ENCODE measurements at regions not wholly inside any gene's neighbourhood (a gene's known extent, or its start where the extent isn't known, plus 50 kb on each side); places are given as distances from the start of the nearest gene placed in this dataset.

- TF ChIP-seq SUZ12 (IDR thresholded peaks at IDR 0.05; ENCODE audit: extremely low read depth, insufficient read depth, insufficient read length): no peak
- TF ChIP-seq YY1 (IDR thresholded peaks at IDR 0.05; ENCODE audit: insufficient read depth, insufficient read length): no peak
Measured at GRCh38 chr13:46948338-46948737, 51.5 kb upstream of the HTR2A start.
